ENCODE measurements at regions not wholly inside any gene's neighbourhood (a gene's known extent, or its start where the extent isn't known, plus 50 kb on each side); places are given as distances from the start of the nearest gene placed in this dataset.

DNA sequence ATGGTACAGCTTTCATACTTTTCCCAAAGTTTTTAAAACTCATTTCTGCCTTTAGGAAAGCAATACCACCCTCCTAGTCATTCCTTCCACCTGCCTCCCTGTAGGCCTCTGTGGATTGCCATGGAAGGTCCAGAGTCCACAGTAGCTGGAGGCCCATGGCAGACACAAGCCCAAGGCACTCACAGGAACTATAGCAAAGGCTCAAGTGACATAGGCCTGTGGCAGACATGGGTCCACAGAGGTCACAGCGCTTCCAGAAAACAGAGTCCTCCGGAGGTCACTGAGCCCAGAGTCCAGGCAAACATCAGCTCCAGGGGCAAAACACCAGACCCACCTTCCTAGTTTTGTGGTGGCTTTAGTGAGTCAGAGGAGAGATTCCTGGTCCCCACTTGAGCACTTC is 147.6 kb upstream of the ATP6AP2 start:
- TF ChIP-seq, protein P1, sequence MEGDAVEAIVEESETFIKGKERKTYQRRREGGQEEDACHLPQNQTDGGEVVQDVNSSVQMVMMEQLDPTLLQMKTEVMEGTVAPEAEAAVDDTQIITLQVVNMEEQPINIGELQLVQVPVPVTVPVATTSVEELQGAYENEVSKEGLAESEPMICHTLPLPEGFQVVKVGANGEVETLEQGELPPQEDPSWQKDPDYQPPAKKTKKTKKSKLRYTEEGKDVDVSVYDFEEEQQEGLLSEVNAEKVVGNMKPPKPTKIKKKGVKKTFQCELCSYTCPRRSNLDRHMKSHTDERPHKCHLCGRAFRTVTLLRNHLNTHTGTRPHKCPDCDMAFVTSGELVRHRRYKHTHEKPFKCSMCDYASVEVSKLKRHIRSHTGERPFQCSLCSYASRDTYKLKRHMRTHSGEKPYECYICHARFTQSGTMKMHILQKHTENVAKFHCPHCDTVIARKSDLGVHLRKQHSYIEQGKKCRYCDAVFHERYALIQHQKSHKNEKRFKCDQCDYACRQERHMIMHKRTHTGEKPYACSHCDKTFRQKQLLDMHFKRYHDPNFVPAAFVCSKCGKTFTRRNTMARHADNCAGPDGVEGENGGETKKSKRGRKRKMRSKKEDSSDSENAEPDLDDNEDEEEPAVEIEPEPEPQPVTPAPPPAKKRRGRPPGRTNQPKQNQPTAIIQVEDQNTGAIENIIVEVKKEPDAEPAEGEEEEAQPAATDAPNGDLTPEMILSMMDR (IDR thresholded peaks at IDR 0.05; ENCODE audit: low read depth, low read length, missing control alignments) = no peak
- Histone ChIP-seq H3K36me3 (replicated peaks) (no peaks in the 10 kb centered on the region), H3K27me3 (replicated peaks) (no peaks in the 10 kb centered on the region), H3K4me3 (ENCODE audit: low read depth, low read length) (no peak overlapping the region), H3K27ac (no peak overlapping the region)
- no peak for DNase-seq
- in situ Hi-C loops (cut with HindIII; ENCODE audit: low pct_ligation_motif_present, low sequenced_read_pairs) = no loop called here

DNA sequence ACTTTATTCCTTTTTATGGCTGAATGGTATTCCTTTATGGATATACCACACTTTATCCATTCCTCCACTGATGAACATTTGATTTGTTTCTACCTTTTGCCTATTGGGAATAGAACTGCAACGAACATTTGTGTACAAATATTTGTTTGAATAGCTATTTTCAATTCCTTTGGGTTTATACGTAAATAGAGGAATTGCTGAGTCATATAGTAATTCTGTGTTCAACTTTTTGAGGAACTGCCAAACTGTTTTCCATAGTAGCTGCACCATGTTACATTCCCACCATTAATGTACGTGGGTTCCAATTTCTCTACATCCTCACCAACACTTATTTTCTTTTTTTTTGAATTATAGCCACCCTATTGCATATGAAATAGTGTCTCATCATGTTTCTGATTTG is 156.5 kb upstream of the ATP6AP2 start:
- Histone ChIP-seq H3K27me3 (replicated peaks) (no peaks in the 10 kb centered on the region), H3K27ac (no peak overlapping the region), H3K4me3 (ENCODE audit: low read depth, low read length) (no peak overlapping the region), H3K36me3 (replicated peaks) (no peaks in the 10 kb centered on the region)
- no peak for DNase-seq
- in situ Hi-C loops (cut with HindIII; ENCODE audit: low pct_ligation_motif_present, low sequenced_read_pairs) = no loop called here
- TF ChIP-seq, protein P1 (IDR thresholded peaks at IDR 0.05; ENCODE audit: low read depth, low read length, missing control alignments) = no peak

DNA sequence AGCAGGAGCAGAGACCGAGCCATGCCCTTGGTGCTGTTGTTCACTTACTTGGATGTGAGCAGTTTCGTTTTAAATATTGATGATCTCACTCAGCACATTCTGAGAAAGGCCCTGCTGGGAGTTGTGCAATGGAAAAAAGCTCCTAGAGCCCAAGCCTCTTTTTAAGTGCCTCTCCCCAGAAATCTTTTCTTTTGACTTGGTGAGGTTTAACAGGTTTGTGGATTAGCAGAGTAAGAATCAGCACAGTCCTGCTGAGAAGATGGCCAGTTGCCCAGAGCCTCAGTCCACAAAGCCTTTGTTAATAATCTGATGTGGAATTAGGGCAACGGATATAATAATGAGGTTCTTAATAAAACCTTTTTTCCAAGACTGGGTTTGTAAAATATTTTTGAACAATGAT is 157.5 kb upstream of the ATP6AP2 start:
- in situ Hi-C loops (cut with HindIII; ENCODE audit: low pct_ligation_motif_present, low sequenced_read_pairs) = no loop called here
- no peak for DNase-seq
- Histone ChIP-seq H3K36me3 (replicated peaks) (no peaks in the 10 kb centered on the region), H3K27me3 (replicated peaks) (no peaks in the 10 kb centered on the region), H3K27ac (no peak overlapping the region), H3K4me3 (ENCODE audit: low read depth, low read length) (no peak overlapping the region)
- TF ChIP-seq, protein P1 (IDR thresholded peaks at IDR 0.05; ENCODE audit: low read depth, low read length, missing control alignments) = no peak

DNA sequence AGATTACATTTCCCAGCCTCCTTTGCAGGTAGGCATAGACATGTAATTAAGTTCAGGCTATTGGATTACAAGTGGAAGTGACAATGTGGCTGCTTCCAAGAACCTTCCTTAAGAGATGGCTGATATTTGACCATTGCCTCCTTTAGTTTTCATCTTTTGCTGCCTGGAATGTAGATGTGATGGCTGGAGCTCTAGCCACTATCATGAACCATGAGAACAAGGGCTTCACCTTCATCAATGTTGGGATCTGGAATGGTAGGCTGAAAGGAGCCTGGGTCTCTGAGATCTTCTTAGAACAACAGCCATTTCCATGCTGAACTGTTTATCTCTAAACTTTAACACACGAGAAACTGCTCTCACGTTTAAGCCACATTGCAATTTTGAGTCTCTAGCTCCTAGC is 158.7 kb upstream of the ATP6AP2 start:
- TF ChIP-seq, protein P1 (IDR thresholded peaks at IDR 0.05; ENCODE audit: low read depth, low read length, missing control alignments) = no peak
- in situ Hi-C loops (cut with HindIII; ENCODE audit: low pct_ligation_motif_present, low sequenced_read_pairs) = no loop called here
- H3K27me3 ChIP-seq (replicated peaks) = no peaks in the 10 kb centered on the region
- no peaks in the 10 kb centered on the region for H3K36me3 ChIP-seq (replicated peaks)
- no peak overlapping the region for H3K4me3 ChIP-seq (ENCODE audit: low read depth, low read length)
- no peak for DNase-seq
- H3K27ac ChIP-seq = no peak overlapping the region

DNA sequence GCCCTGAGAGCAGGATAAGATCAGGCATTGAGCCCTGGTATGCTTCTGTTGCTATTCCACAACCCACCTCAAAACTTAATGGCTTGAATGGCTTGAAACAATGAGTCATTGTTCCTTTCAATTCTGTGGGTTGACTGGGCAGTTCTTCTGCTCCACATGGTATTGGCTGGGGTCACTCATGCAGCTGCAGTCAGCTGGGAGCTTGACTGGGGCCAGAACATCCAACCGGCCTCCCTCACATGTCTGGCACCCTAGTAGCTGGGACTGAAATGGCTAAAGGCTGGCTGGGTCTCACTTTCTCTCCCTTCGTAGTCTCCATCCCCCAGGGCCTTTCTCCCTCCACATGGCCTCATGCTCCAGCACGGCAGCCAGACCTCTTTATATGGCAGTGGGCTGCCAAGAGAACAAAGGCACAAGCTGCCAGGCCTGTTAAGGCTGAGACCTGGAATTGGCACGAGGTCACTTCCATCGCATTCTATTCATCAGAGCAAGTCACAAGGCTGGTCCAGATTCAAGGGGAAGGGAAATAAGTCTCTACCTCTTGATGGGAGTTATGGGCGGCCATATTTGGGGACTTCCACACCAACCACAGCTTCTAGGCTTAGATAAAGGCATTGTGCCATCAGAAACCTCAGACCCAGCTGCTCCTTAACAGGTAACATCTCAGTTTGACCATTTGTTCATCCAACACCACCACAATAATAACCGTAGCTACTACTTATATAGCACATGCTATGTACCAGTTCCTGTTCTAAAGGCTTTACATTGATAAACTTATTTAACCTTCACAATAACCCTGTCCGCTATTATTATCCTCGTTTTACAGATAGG is 159.7 kb upstream of the ATP6AP2 start:
- DNase-seq = no peak
- TF ChIP-seq, protein P1 (IDR thresholded peaks at IDR 0.05; ENCODE audit: low read depth, low read length, missing control alignments) = no peak
- no peak overlapping the region for H3K27ac ChIP-seq
- H3K4me3 ChIP-seq (ENCODE audit: low read depth, low read length) = no peak overlapping the region
- H3K27me3 ChIP-seq (replicated peaks) = no peaks in the 10 kb centered on the region
- in situ Hi-C loops (cut with HindIII; ENCODE audit: low pct_ligation_motif_present, low sequenced_read_pairs) = no loop called here
- no peaks in the 10 kb centered on the region for H3K36me3 ChIP-seq (replicated peaks)

DNA sequence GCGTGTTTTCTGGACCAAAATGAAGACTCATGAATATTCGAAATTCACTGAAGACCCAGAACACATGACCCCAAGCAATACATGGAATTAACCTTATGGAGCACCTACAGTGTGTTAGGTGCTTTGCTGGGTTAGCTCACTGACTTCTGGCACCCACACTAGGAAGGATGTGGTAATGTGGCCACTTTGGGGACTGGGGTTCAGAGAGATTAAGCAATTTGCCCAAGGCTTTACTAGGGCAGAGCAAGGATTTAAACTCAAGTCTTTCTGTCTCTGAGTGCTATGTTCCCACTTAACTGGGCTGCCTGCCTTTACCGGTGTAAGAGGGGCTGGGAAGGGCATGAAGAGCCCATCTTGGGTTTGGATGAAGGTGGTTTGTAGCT is 162.0 kb upstream of the ATP6AP2 start:
- DNase-seq = no peak
- no peaks in the 10 kb centered on the region for H3K27me3 ChIP-seq (replicated peaks)
- no peak overlapping the region for H3K4me3 ChIP-seq (ENCODE audit: low read depth, low read length)
- TF ChIP-seq, protein P1 (IDR thresholded peaks at IDR 0.05; ENCODE audit: low read depth, low read length, missing control alignments) = no peak
- in situ Hi-C loops (cut with HindIII; ENCODE audit: low pct_ligation_motif_present, low sequenced_read_pairs) = no loop called here
- no peaks in the 10 kb centered on the region for H3K36me3 ChIP-seq (replicated peaks)
- no peak overlapping the region for H3K27ac ChIP-seq

Data from brain microvascular endothelial cell (primary cell).